Activated naive CD4-positive, alpha-beta T cell treated with anti-CD3 and anti-CD28 coated beads, Interleukin-2, amount 50 U/mL, for 72 hours (primary cell): ENCODE measurements at regions not wholly inside any gene's neighbourhood (a gene's known extent, or its start where the extent isn't known, plus 50 kb on each side); places are given as distances from the start of the nearest gene placed in this dataset.
A peak's percentile ranks its signal among the peaks of the same experiment; 100 is the strongest.
"Not testable (repeated sequence)": the region's sequence is repeated elsewhere in the genome, so short reads cannot be mapped to it uniquely, and the experiment has no call there.

Experiments used
- ATAC-seq, 2 donors: fragments of 150-1000 bp; cut with Tn5 transposase; 2 replicates each; pipeline ENCODE4 v1.10.0; 2021; ENCODE audit warnings: mild to moderate bottlenecking in 2 of 2, moderate library complexity in 2 of 2
- DNase-seq, 2 donors: peaks; one replicate each; pipeline ENCODE4 v3.0.0; 2021 to 2022; ENCODE audit warnings: low spot score in 2 of 2
- H3K27ac Mint-ChIP-seq, 2 donors: one replicate each; pipeline ENCODE4 v1.8.0; 2022; ENCODE audit warnings: mild to moderate bottlenecking in 2 of 2, mixed read lengths in 2 of 2
- H3K36me3 Mint-ChIP-seq, 2 donors: one replicate each; pipeline ENCODE4 v1.8.0; 2022; ENCODE audit warnings: mixed read lengths in 2 of 2
- H3K9me3 Mint-ChIP-seq, 2 donors: one replicate each; pipeline ENCODE4 v1.8.0; 2022; ENCODE audit warnings: mixed read lengths in 2 of 2

DNA sequence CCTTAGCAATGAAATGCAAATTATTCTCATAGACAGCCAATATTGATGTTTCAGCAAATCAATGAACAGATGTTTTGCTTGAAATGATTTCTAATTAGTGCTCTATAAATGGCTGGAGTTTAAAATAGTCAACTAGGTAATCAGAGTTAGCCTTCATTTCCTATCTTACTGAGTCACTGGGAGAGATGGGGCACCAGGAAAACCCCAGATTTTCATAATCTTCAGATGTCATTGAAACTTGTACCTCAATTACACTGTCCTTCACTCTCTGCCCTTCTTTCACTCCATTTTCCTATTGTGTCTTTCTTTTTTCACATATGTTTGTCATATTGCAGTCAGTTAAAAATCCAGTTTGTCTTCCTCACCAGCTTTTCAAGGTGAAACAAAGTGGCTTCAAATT, 92.7 kb downstream of the C12orf75 start:
- no peak overlapping the region for H3K27ac Mint-ChIP-seq
- ATAC-seq (peak in 1 of 2 donors; percentile 53), DNase-seq (no peak)
- no peaks in the 10 kb centered on the region for H3K9me3 Mint-ChIP-seq
- no peaks in the 10 kb centered on the region for H3K36me3 Mint-ChIP-seq

DNA sequence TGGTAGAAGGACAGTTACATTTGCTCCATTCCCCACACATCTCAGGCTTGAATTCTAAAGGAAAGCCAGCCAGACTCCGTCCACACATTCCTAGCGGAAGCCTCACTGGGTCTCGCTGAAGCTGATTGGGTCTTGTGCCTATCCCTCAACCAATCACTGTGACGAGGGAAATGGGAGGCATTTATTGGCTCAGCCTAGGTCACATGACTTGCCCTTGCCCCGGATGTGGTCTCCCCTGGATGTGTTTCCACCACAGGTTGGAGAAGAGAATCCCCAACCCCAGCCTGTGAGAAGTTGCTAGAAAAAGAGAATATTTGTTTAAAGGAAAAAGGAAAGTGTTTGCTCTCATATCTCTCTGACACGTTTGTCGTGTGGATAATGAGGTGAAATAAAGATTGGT, 93.4 kb downstream of the C12orf75 start:
- Mint-ChIP-seq H3K9me3 (no peaks in the 10 kb centered on the region), H3K27ac (no peak overlapping the region), H3K36me3 (no peaks in the 10 kb centered on the region)
- DNase-seq (no peak), ATAC-seq (no peak)

DNA sequence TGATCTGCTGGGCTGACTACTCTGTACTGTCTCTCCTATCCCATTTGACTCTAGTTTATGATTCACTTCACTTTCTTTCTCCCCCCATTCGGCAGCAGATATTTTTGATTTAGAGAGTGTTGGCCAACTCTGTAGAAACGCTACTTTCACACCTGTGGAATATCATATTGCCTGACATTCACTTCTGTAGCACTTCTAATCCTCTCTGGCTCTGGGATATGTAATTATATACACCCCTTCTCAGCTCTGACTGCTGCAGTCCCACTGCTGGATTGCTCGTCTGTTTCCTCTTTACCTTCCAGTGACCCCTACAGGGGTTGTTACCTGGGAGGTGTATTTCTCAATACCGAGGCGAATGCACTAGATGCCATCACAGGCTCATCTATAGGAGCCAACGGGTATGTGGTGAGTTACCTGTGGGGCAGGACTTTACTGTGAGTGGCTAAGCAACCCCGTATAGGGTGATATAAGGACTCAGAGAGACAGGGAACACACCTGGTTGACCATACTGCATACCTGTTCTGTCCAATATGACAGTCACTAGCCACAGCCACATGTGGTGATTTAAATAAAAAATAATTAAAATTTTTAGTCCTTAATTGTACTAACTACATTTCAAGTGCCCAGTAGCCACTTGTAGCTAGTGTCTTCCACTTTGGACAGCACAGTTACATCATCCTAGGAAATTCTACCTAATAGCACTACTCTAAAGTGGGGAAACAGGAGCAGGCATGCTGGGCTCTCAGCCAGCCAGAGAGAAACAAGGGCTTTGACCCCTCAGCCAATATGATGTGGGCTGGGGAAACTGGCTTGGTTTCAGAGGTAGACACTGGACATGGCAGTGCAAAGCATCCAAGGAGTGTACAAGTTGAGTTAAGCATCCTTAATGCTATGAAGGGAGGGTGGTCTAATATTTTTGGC, 95.0 kb downstream of the C12orf75 start:
- no peaks in the 10 kb centered on the region for H3K9me3 Mint-ChIP-seq
- H3K36me3 Mint-ChIP-seq, result no peaks in the 10 kb centered on the region
- H3K27ac Mint-ChIP-seq, result no peak overlapping the region
- ATAC-seq, result no peak
- no peak for DNase-seq

DNA sequence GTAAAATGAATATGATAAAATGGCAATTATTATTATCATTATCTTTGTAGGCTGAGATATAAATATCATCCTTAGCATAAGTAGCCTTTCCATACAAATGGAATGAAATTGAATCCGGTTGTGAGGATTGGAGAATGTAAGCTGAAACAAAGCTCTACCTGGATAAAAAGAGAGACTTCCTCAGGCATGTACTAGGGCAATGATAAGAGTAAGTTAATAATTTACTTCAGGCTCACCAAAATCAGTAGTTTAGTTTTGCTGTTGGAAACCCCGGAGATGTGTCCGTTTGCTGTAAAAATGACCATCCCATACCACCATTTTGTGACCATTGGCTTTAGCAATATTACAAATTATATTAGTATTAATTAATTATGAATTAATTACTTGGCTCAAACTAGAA, 96.3 kb downstream of the C12orf75 start:
- no peak overlapping the region for H3K27ac Mint-ChIP-seq
- no peaks in the 10 kb centered on the region for H3K9me3 Mint-ChIP-seq
- no peak for ATAC-seq
- DNase-seq, result no peak
- H3K36me3 Mint-ChIP-seq, result no peaks in the 10 kb centered on the region

DNA sequence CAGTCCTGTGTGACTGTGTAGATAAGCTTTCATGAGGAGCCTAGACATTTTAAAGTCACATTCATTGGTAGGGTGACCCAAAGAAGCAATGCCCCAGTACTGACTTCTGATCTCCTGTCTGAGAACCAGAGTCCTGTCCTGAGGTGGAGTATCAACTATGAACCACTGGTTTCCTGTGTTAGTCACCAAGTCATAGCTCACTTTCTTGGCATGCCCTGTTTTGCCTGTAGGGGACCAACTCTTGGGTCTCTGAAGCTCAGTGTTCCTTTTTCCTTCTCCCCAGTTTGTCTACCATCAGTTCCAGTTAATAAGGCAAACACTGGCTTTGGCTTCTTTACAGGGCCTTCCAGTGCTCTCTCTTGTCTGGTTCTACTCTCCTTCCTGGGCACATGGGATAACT, 97.4 kb downstream of the C12orf75 start:
- DNase-seq (no peak), ATAC-seq (peak; percentile 62 to 64)
- no peaks in the 10 kb centered on the region for H3K9me3 Mint-ChIP-seq
- H3K36me3 Mint-ChIP-seq, result no peaks in the 10 kb centered on the region
- H3K27ac Mint-ChIP-seq, result no peak overlapping the region

DNA sequence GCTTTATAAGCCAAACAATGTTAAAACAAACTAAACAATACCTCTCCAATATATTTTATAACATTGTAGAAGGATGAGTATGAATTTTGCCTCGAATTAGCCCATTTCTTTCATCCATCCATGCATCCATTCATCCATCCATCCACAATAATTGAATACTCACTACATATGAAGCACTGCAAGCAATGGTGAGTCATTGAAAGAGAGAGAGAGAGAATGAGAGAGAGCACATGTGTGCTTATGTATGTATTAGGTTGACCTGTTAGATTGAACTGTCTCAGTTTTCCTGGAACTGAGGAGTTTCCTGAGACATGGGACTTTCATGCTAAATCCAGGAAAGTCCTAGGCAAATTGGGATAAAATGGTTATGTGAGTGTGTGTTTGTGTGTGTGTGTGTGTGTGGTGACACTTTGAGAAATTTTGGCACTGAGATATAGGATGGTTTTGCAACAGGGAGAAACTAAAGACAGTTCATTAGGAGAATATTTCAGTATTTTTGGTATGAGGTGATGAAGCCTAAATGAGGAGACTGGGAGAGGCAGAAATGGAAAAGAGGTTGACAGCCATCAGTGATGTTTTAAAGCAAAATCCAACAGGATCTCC, 98.4 kb downstream of the C12orf75 start:
- Mint-ChIP-seq H3K9me3 (no peaks in the 10 kb centered on the region), H3K36me3 (no peaks in the 10 kb centered on the region), H3K27ac (no peak overlapping the region)
- no peak for ATAC-seq
- DNase-seq, result no peak

DNA sequence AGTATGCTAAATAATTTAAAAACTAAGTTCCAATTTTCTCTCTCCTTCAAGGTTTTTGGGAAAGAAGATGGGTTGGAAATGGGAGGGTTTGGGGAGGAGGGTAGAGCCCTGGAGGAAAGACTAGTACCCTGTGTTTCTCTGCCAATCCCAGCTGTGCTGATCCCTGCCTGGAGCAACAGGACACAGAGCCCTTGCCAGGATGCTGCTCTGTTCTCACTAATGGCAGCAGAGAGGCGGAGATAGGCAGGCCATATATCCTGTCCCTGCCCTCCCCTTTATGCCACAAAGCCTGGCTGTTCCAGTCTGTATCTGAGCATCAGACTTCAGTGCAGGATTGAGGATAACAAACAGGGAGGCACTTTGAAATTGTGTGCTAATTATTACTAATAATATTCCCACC, 99.0 kb downstream of the C12orf75 start:
- no peak for ATAC-seq
- no peak overlapping the region for H3K27ac Mint-ChIP-seq

DNA sequence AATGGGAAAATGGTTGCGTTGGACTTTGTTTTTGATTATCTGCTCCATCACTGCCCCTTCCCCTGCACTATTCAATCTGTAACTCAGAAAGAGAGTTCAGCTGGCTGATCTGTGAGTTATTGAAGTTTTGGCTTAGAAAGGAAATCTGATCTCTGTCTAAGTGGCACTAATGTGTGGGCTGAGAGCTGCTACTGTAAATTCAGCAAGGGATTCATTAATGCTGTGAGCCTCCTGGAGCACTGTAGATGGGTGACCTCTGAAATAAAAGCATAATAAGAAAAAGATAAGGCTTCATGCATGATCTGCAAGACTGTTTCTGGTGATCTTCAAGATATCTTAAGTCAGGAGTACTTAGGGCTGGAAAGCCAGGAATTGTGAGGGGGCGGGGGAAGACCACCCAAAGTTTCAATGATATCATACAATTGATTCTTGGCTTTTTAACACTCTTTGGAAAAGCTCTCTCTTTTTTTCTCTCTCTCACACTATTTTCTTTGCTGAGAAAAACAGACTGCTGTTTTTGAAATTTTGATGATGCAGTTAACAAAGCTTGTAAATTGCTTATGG, 101.1 kb downstream of the C12orf75 start:
- no peak for ATAC-seq
- DNase-seq, result no peak
- Mint-ChIP-seq H3K36me3 (no peaks in the 10 kb centered on the region), H3K27ac (no peak overlapping the region), H3K9me3 (no peaks in the 10 kb centered on the region)

More for the DNA sequence above, 99.0 kb downstream of the C12orf75 start:
- DNase-seq, result no peak
- Mint-ChIP-seq H3K9me3 (no peaks in the 10 kb centered on the region), H3K36me3 (no peaks in the 10 kb centered on the region)

DNA sequence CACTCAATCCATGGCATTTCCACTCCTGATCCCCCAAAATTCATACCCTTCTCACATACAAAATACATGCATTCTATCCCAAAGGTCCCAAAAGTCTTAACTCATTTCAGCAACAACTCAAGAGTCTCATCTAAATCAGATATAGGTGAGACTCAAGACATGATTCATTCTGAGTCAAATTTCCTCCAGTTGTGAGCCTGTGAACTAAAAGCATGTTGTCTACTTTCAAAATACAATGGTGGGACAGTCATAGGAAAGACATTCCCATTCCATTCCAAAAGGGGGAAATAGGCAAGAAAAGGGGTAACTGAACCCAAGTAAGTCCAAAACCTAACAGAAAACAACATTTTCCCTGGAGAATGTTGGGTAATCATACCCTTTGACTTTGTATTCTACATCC, 103.3 kb downstream of the C12orf75 start:
- Mint-ChIP-seq H3K27ac (no peak overlapping the region), H3K9me3 (no peaks in the 10 kb centered on the region), H3K36me3 (no peaks in the 10 kb centered on the region)
- ATAC-seq (no peak), DNase-seq (no peak)

DNA sequence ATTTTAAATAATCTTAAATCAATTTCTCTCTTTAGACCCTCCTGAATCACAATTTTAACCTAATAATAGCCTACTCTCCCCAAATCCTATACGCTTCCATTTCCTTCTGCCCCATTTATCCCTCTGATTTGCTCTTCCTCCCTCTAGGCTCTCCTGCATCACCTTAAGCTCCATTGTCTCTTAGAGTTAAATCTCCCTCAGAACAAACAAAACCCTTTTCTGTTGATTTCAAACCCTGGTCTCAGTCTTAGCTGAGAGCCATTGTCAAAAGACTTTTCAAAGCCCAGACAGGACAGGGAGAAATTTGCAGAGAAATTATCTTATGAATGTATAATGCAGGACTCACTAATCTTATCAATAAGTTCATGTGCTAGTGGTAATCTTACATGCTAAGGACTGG, 106.1 kb downstream of the C12orf75 start:
- DNase-seq (no peak), ATAC-seq (no peak)
- Mint-ChIP-seq H3K9me3 (peaks cover 6% of the 10 kb centered on the region in 2 donors), H3K27ac (no peak overlapping the region), H3K36me3 (peaks cover 0 to 5% of the 10 kb centered on the region in 2 donors)

DNA sequence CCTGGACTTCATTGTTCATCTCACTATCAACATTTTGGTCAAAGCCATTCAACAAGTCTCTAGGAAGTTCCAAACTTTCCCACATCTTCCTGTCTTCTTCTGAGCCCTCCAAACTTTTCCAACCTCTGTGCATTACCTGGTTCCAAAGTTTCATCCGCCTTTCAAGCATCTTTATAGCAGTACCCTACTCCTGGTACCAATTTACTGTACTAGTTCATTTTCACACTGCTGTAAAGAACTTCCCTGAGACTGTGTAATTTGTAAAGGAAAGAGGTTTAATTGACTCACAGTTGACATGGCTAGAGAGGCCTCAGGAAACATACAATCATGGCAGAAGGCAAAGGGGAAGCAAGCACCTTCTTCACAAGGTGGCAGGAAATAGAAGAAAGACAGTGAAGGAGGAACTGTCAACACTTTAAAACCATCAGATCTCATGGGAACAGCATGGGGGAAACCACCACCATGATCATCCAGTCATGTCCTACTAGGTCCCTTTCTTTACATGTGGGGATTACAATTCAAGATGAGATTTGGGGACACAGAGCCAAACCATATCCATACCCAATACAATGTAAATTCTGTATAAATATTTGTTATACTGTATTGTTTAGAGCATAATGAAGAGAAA, 109.7 kb downstream of the C12orf75 start:
- Mint-ChIP-seq H3K36me3 (peaks cover 0 to 5% of the 10 kb centered on the region in 2 donors), H3K9me3 (peaks cover 6% of the 10 kb centered on the region in 2 donors), H3K27ac (no peak overlapping the region)
- ATAC-seq (no peak), DNase-seq (no peak)

DNA sequence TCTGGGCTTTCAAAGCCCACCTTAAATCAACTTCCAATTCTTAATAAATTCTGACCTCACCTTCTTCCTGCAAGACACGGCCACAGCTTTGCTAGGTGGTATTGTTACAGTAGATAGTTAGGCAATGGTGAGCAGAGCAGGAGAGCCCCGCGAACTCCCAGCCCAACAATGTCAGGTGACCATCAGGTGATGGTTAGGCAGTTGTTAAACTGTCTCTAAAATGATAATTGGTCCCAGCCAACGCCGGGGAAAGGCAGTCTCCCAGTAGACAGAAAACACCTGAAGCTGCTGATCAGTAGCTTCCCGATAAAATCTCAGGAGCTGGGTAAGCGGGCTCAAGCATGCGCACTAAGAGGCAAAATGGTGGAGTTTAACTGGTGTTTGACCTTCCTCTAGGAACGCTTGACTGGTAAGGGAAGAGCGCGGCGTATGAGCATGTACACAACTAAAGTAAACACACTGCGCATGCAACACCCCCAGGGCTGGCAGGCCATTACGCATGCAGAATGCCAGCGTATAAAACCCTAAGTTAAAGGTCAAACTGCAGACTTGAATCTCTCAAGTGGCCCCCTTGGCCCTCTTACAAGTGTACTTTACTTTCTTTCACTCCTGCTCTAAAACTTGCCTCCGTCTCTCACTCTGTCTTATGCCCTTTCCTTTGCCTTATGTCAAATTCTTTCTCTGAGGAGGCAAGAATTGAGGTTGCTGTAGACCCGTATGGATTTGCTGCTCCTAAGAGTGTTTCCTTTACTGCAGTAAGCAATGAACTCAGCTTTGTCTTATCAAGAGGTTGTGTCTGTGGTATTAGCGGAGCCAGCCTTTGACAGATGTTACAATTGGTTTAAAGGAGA, 113.5 kb downstream of the C12orf75 start:
- ATAC-seq (no peak), DNase-seq (no peak)
- H3K27ac Mint-ChIP-seq, result no peak overlapping the region
- peaks cover 6% of the 10 kb centered on the region in 2 donors for H3K9me3 Mint-ChIP-seq
- peaks cover 0 to 5% of the 10 kb centered on the region in 2 donors for H3K36me3 Mint-ChIP-seq

DNA sequence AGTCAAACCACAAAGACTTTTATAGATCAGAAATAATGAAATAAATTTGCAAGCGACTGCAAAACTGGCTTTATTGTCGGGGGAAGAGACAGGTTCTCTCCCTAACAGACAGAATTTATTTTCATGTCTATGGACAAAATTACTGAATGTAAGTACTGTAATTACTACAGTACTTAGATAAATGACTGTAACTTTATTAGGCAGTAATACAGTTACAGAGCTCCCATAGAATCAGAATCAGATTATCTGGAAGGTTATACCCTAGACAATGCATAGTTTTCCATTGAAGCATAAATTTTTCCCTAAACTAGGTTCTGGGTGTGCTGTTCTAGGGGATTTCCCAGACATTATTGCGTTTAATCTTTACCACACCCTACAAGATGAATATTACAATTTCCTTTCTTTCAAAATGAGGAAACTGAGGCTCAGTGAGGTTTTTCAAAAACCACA, 114.2 kb downstream of the C12orf75 start:
- peaks cover 5 to 6% of the 10 kb centered on the region in 2 donors for H3K9me3 Mint-ChIP-seq
- DNase-seq, result no peak
- no peak for ATAC-seq
- no peak overlapping the region for H3K27ac Mint-ChIP-seq
- H3K36me3 Mint-ChIP-seq, result peaks cover 0 to 5% of the 10 kb centered on the region in 2 donors

DNA sequence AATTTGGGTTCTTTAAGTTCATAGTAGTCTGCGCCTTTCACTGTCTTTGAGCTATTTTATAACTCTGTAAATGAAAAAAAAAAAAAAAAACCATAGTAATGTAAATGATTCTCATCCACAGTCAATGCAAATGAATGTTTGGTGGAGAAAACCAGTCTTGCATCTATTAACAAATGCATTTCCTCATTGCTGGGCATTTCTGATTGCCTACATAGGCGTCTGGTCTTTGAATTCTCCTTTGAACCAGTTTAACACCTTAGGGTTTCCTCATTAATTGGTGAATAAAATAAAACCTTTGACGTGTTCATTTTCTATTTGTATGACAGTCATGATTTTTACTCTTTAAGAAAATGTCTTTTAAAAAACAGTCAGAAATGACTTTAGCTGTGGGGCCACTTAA, 114.8 kb downstream of the C12orf75 start:
- ATAC-seq (no peak), DNase-seq (no peak)
- no peaks in the 10 kb centered on the region for H3K36me3 Mint-ChIP-seq
- no peak overlapping the region for H3K27ac Mint-ChIP-seq
- peaks cover 0 to under 1% of the 10 kb centered on the region in 2 donors for H3K9me3 Mint-ChIP-seq

DNA sequence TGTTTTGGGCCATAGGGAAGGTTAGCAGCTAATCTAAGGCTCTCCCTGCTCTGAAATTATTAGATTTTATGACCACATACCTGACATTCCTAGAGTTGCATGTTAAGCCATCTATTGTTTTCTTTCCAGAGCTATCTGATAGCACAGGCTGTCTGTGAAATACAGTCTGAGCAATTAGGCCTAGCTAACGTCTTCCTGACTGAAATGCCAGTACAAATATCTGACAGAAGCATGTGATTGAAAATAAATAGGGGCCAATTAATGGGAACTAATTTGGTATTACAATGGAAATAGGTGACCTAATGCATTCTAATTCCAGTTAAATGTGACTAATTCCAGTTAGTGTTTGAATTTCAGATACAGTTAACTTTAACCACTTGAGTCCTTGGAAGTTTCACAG, 115.2 kb downstream of the C12orf75 start:
- H3K36me3 Mint-ChIP-seq, result no peaks in the 10 kb centered on the region
- no peaks in the 10 kb centered on the region for H3K9me3 Mint-ChIP-seq
- ATAC-seq (no peak), DNase-seq (no peak)
- H3K27ac Mint-ChIP-seq, result no peak overlapping the region

DNA sequence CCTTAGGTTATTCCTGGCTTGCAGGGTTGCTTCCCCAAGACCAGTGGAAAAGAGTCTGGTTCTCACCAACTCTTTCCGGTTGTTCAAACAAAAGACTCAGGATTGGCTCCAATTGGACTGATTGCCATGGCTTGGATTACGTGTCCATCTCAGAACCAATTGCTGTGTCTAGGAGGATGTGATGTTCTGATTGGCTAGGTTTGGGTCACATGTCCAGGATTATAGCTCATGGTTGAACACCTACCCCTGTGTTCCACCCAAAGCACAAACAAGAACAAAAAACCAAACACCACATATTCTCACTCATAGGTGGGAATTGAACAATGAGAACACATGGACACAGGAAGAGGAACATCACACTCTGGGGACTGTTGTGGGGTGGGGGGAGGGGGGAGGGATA, 116.0 kb downstream of the C12orf75 start:
- not testable (repeated sequence) for DNase-seq, H3K36me3 Mint-ChIP-seq, H3K9me3 Mint-ChIP-seq, H3K27ac Mint-ChIP-seq, ATAC-seq
